Spleen (tissue), 11 donors: ENCODE measurements at regions not wholly inside any gene's neighbourhood (a gene's known extent, or its start where the extent isn't known, plus 50 kb on each side); places are given as distances from the start of the nearest gene placed in this dataset.

Source experiments
- DNase-seq: peaks from one replicate; pipeline ENCODE4 v3.0.0-alpha.2; 2020
- H3K27ac ChIP-seq, 8 donors: fragments of 200-600 bp; sonication (generic) in 7 of 8; 1 replicate in 4 of 8; 2 replicates in 4 of 8; pipeline versions ENCODE4 v1.5.0 to v1.8.0; 2016 to 2021; ENCODE audit warnings: inconsistent platforms in 4 of 8, mild to moderate bottlenecking in 4 of 8, moderate library complexity in 1 of 8
- H3K27me3 ChIP-seq, 7 donors: fragments of 200-600 bp; sonication (generic) in 6 of 7; replicated peaks in 1 of 7; 1 replicate in 4 of 7; 2 replicates in 3 of 7; pipeline versions ENCODE4 v1.5.0 to v1.8.0; 2016 to 2021; ENCODE audit warnings: inconsistent platforms in 3 of 7, mild to moderate bottlenecking in 1 of 7
- H3K36me3 ChIP-seq, 6 donors: fragments of 200-600 bp; sonication (generic) in 5 of 6; 1 replicate in 4 of 6; 2 replicates in 2 of 6; pipeline versions ENCODE4 v1.5.0 to v1.8.0; 2016 to 2021; ENCODE audit warnings: inconsistent platforms in 2 of 6
- H3K4me1 ChIP-seq, 6 donors: fragments of 200-600 bp; sonication (generic) in 5 of 6; 1 replicate in 3 of 6; 2 replicates in 3 of 6; pipeline versions ENCODE4 v1.5.0 to v1.8.0; 2016 to 2021; ENCODE audit warnings: inconsistent platforms in 3 of 6
- H3K4me3 ChIP-seq, 8 donors: fragments of 200-600 bp; sonication (generic) in 7 of 8; 1 replicate in 4 of 8; 2 replicates in 4 of 8; pipeline versions ENCODE4 v1.5.0 to v1.8.0; 2016 to 2021; ENCODE audit warnings: inconsistent platforms in 4 of 8, mild to moderate bottlenecking in 4 of 8, moderate library complexity in 2 of 8
- H3K9me3 ChIP-seq, 8 donors: fragments of 200-600 bp; sonication (generic) in 7 of 8; 1 replicate in 4 of 8; 2 replicates in 4 of 8; pipeline versions ENCODE4 v1.5.0 to v1.8.0; 2016 to 2021; ENCODE audit warnings: inconsistent platforms in 4 of 8
- CTCF ChIP-seq, 11 experiments: fragments of 200-600 bp in 7 of 11; fragments of 450-650 bp in 4 of 11; sonication (generic) in 4 of 11; IDR thresholded peaks in 8 of 11; conservative IDR thresholded peaks in 3 of 11; 1 replicate in 7 of 11; 2 replicates in 4 of 11; pipeline versions ENCODE4 v1.4.0 to v1.8.0; 2016 to 2021; ENCODE audit warnings: antibody characterized with exemption in 11 of 11, inconsistent platforms in 4 of 11, mild to moderate bottlenecking in 1 of 11
- POLR2A ChIP-seq, 3 donors: fragments of 450-650 bp; IDR thresholded peaks; one replicate each; pipeline ENCODE4 v1.5.1; 2017; ENCODE audit warnings: antibody characterized with exemption in 3 of 3, mild to moderate bottlenecking in 1 of 3
- POLR2AphosphoS5 ChIP-seq, 3 donors: sonication (generic); formaldehyde crosslinking; IDR thresholded peaks; one replicate each; pipeline ENCODE4 v1.5.1; 2017; ENCODE audit warnings: antibody characterized with exemption in 3 of 3
- WGBS, 5 donors: extraction: QIAGEN DNeasy Blood & Tissue Kit in 3 of 5; methylation state at CpG; one replicate each; pipeline versions ENCODE4 v1.1.5 to v1.1.7; 2013 to 2018; 5-methylcytosine and 5-hydroxymethylcytosine counted together
- intact Hi-C: fragments of 100-400 bp; cut with DNase I; formaldehyde crosslinking; loops from one replicate; pipeline ENCODE4 v1.15.0; 2023; ENCODE audit warnings: low total_unique reads
- donor health status: healthy with polysubstance abuse.
- donor health status: DM: no; HTN: no; CAD: no; lungs with moderate emphysema.
- donor health status: DM: no; HTN: no; CAD: no.
- donor health status: Bipolar disorder and iron deficiency.
- donor health status: healthy.
- donor health status: DM: no; HTN: no; CAD: no.
- donor health status: DM: yes; HTN: yes; CAD: no.

GRCh38 chr14:97582022-97582421 is 784.8 kb downstream of the VRK1 start:
- H3K36me3 ChIP-seq, result no peaks in the 10 kb centered on the region
- H3K4me3 ChIP-seq, result no peak overlapping the region
- intact Hi-C loops, result no loop called here
- no peaks in the 10 kb centered on the region for H3K9me3 ChIP-seq
- WGBS, 5 donors, result 43 to 90% (median 71%) methylated on average over 1 of the region's 1 CpG
- no peak for DNase-seq
- TF ChIP-seq POLR2A (IDR thresholded peaks at IDR 0.05), result no peak
- TF ChIP-seq CTCF (IDR thresholded peaks at IDR 0.05 in 8 of 11, conservative IDR thresholded peaks at IDR 0.05 in 3 of 11), result no peak
- no peak for TF ChIP-seq POLR2AphosphoS5 (IDR thresholded peaks at IDR 0.05)
- H3K4me1 ChIP-seq, result no peaks in the 10 kb centered on the region
- H3K27me3 ChIP-seq, result no peaks in the 10 kb centered on the region
- no peak overlapping the region for H3K27ac ChIP-seq

- Histone ChIP-seq H3K4me3 (no peak overlapping the region), H3K4me1 (no peaks in the 10 kb centered on the region), H3K36me3 (no peaks in the 10 kb centered on the region), H3K27me3 (no peaks in the 10 kb centered on the region), H3K9me3 (no peaks in the 10 kb centered on the region), H3K27ac (no peak overlapping the region)
- no peak for TF ChIP-seq POLR2A (IDR thresholded peaks at IDR 0.05)
- 55 to 70% (median 57%) methylated on average over 2 of the region's 2 CpGs for WGBS, 5 donors
- DNase-seq, result no peak
- intact Hi-C loops, result no loop called here
Observed at GRCh38 chr14:97584528-97584927, 787.3 kb downstream of the VRK1 start.

- intact Hi-C loops, result no loop called here
- H3K27ac ChIP-seq, result peak overlapping the region in 3 of 8 donors; percentile 0 to 39 (median 38)
- DNase-seq, result no peak
- WGBS, 5 donors, result 67 to 75% (median 75%) methylated on average over 5 of the region's 5 CpGs
- no peaks in the 10 kb centered on the region for H3K9me3 ChIP-seq
- peaks cover 0 to 4% (median 0%) of the 10 kb centered on the region in 6 donors for H3K4me1 ChIP-seq
- H3K36me3 ChIP-seq, result no peaks in the 10 kb centered on the region
- H3K27me3 ChIP-seq, result no peaks in the 10 kb centered on the region
- H3K4me3 ChIP-seq, result no peak overlapping the region
- TF ChIP-seq CTCF (IDR thresholded peaks at IDR 0.05 in 8 of 11, conservative IDR thresholded peaks at IDR 0.05 in 3 of 11), result no peak
- TF ChIP-seq POLR2A (IDR thresholded peaks at IDR 0.05), result no peak
Observed at GRCh38 chr14:97592341-97592980, 795.3 kb downstream of the VRK1 start.

GRCh38 chr14:97594306-97594705 is 797.1 kb downstream of the VRK1 start:
- Histone ChIP-seq H3K27me3 (no peaks in the 10 kb centered on the region), H3K36me3 (no peaks in the 10 kb centered on the region), H3K4me1 (peaks cover 0 to 4% (median 0%) of the 10 kb centered on the region in 6 donors), H3K27ac (no peak overlapping the region), H3K9me3 (no peaks in the 10 kb centered on the region), H3K4me3 (no peak overlapping the region)
- WGBS, 5 donors, result 86 to 98% (median 91%) methylated on average over 1 of the region's 1 CpG
- intact Hi-C loops, result no loop called here
- TF ChIP-seq POLR2A (IDR thresholded peaks at IDR 0.05) (no peak), CTCF (IDR thresholded peaks at IDR 0.05 in 8 of 11, conservative IDR thresholded peaks at IDR 0.05 in 3 of 11) (no peak), POLR2AphosphoS5 (IDR thresholded peaks at IDR 0.05) (no peak)
- no peak for DNase-seq
